ENCODE measurements at regions not wholly inside any gene's neighbourhood (a gene's known extent, or its start where the extent isn't known, plus 50 kb on each side); places are given as distances from the start of the nearest gene placed in this dataset.

GRCh38 chr13:99832347-99832746 is 139.2 kb downstream of the ZIC5 start:
- H3T11ph ChIP-seq (ENCODE audit: low read length): no peak overlapping the region
- no peak overlapping the region for H3K27ac ChIP-seq (ENCODE audit: insufficient read length, low read depth, low read length)
- DNase-seq: no peak
- H3K79me1 ChIP-seq (ENCODE audit: insufficient read depth, low read depth, low read length, poor library complexity, severe bottlenecking): no peaks in the 10 kb centered on the region
- H3K23me2 ChIP-seq (ENCODE audit: insufficient read length, low read depth, low read length, poor library complexity, severe bottlenecking): no peaks in the 10 kb centered on the region
- no peak overlapping the region for H2AK5ac ChIP-seq (ENCODE audit: insufficient read length, low read length)
- Mint-ChIP-seq H3K27me3 (ENCODE audit: low read depth) (no peaks in the 10 kb centered on the region), H3K9me3 (no peaks in the 10 kb centered on the region), H3K4me1 (peaks cover 26 to 32% of the 10 kb centered on the region in 2 experiments), H3K27ac (peak overlapping the region in 1 of 3 experiments; percentile 56; a peak in 1 of 7 replicates), H3K36me3 (ENCODE audit: insufficient read depth in 1 of 3, low read depth in 3 of 3) (peaks cover 0 to 2% (median 0%) of the 10 kb centered on the region in 3 experiments; a peak in 2 of 7 replicates), H3K4me3 (no peak overlapping the region)
- H3K23ac ChIP-seq (ENCODE audit: insufficient read length, low read depth, low read length): no peak overlapping the region
- H4K20me1 ChIP-seq (ENCODE audit: control insufficient read depth, insufficient read depth, insufficient read length): no peaks in the 10 kb centered on the region
- no CpG with 5 or more reads among the region's 1 CpG for WGBS (ENCODE audit: extremely low coverage, insufficient read length, low lambda C conversion rate)
- no peak overlapping the region for H4K5ac ChIP-seq (ENCODE audit: insufficient read length, low read depth, low read length)
- H4K91ac ChIP-seq (ENCODE audit: insufficient read length, low read depth, low read length): no peak overlapping the region
- H2BK12ac ChIP-seq (ENCODE audit: insufficient read length, low read depth, low read length): no peak overlapping the region
- no peak overlapping the region for H3K4me2 ChIP-seq (ENCODE audit: insufficient read depth, insufficient read length, low read length)
- no peak overlapping the region for H3K4ac ChIP-seq (ENCODE audit: low read depth, low read length)
- H3K9me3 ChIP-seq (ENCODE audit: control insufficient read depth, low read depth, low read length): no peaks in the 10 kb centered on the region
- H3K9ac ChIP-seq (ENCODE audit: extremely low read depth, insufficient read length, low read length): no peak overlapping the region
- no peak overlapping the region for H2AFZ ChIP-seq (ENCODE audit: low read length)
- no peaks in the 10 kb centered on the region for H3K79me2 ChIP-seq (ENCODE audit: insufficient read depth, low read length)
- no peak overlapping the region for H2BK120ac ChIP-seq (ENCODE audit: low read depth, low read length, poor library complexity, severe bottlenecking)
- H2BK20ac ChIP-seq (ENCODE audit: low read depth, low read length, poor library complexity, severe bottlenecking): no peak overlapping the region
- H3K4me1 ChIP-seq (ENCODE audit: insufficient read depth, low read length): no peaks in the 10 kb centered on the region
- no peak overlapping the region for H2BK15ac ChIP-seq (ENCODE audit: low read depth, low read length)
- H3K14ac ChIP-seq (ENCODE audit: insufficient read depth, low read length): no peak overlapping the region
- TF ChIP-seq CTCF (conservative IDR thresholded peaks at IDR 0.05): no peak
- no peak overlapping the region for H3K56ac ChIP-seq (ENCODE audit: insufficient read length, low read depth, low read length)
- H2BK5ac ChIP-seq (ENCODE audit: insufficient read length, low read length): no peak overlapping the region
- H3K27me3 ChIP-seq (ENCODE audit: insufficient read depth, low read length): no peaks in the 10 kb centered on the region
- H4K8ac ChIP-seq (replicated peaks; ENCODE audit: insufficient read length, low read depth, low read length): no peak overlapping the region
- H3K18ac ChIP-seq (ENCODE audit: insufficient read length, low read depth, low read length): no peak overlapping the region

Data from H9 (cell line).